Fibroblast of mammary gland (primary cell): ENCODE measurements at regions not wholly inside any gene's neighbourhood (a gene's known extent, or its start where the extent isn't known, plus 50 kb on each side); places are given as distances from the start of the nearest gene placed in this dataset.

Experiments
- DNase-seq: peaks from one replicate; pipeline ENCODE4 v3.0.0-alpha.2; 2010; ENCODE audit warnings: low read depth
- H3K4me3 ChIP-seq: 2 replicates; pipeline ENCODE4 v1.5.1; 2011; ENCODE audit warnings: low read depth, mild to moderate bottlenecking, low read length, moderate library complexity; ENCODE audit not compliant: control insufficient read depth
- TF ChIP-seq, protein P1 (sequence below): conservative IDR thresholded peaks from 2 replicates; pipeline ENCODE4 v1.5.1; 2011; ENCODE audit warnings: low read depth, low read length, inconsistent platforms; ENCODE audit not compliant: control insufficient read depth, insufficient read depth

DNA sequence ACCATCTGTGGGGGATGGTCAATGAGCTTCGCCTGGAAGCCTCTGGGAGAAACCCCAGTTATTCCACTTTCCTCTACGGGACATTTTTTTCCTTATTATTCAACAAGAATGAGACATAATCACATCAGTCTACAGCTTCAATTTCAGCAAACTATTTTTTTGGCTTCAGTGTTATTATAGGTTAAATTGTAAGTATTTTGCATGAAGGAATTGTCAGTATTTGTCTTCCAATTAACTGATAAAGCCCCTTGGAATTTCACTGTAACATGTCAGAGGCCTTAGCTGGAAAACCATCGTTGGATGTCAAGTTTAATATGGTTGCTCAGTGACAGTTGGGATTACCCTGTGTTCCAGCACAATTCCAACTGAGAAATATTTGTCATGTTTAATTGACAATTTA is 480.9 kb upstream of the CHST9 start:
- H3K4me3 ChIP-seq = no peak overlapping the region
- no peak for DNase-seq
- TF ChIP-seq, protein P1, sequence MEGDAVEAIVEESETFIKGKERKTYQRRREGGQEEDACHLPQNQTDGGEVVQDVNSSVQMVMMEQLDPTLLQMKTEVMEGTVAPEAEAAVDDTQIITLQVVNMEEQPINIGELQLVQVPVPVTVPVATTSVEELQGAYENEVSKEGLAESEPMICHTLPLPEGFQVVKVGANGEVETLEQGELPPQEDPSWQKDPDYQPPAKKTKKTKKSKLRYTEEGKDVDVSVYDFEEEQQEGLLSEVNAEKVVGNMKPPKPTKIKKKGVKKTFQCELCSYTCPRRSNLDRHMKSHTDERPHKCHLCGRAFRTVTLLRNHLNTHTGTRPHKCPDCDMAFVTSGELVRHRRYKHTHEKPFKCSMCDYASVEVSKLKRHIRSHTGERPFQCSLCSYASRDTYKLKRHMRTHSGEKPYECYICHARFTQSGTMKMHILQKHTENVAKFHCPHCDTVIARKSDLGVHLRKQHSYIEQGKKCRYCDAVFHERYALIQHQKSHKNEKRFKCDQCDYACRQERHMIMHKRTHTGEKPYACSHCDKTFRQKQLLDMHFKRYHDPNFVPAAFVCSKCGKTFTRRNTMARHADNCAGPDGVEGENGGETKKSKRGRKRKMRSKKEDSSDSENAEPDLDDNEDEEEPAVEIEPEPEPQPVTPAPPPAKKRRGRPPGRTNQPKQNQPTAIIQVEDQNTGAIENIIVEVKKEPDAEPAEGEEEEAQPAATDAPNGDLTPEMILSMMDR = no peak

DNA sequence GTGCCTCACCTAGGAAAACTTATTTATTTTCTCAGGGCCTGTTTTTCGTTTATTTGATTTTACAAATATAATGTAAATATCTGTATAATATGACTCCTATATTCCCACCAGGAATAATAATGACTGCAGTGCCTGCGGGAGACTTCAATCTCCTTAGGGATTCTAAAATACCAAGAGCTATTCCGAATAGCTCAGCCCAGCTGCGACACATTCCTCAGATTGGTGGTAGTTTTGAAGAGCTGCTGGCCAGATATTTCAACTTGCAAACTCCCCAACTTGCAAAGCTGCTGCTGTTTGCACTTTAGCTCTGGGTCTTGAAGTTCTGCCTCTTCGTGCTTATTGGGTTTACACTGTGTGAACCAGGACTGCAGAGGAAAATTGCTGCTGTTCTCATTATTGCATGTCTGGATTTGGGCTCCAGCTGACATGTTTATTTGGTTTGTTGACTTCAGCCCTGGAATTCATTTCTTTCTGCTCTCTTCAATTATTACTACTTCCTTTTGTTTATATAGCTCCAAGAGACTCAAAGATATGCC is 480.2 kb upstream of the CHST9 start:
- no peak overlapping the region for H3K4me3 ChIP-seq
- DNase-seq = no peak

GRCh38 chr18:27662949-27663348 is 477.8 kb upstream of the CHST9 start:
- no peak overlapping the region for H3K4me3 ChIP-seq
- TF ChIP-seq, protein P1 = no peak
- no peak for DNase-seq

More for the DNA sequence above, 480.2 kb upstream of the CHST9 start:
- TF ChIP-seq, protein P1 = no peak

GRCh38 chr18:27662537-27662936 is 477.4 kb upstream of the CHST9 start:
- TF ChIP-seq, protein P1 = no peak
- DNase-seq = no peak
- no peak overlapping the region for H3K4me3 ChIP-seq

DNA sequence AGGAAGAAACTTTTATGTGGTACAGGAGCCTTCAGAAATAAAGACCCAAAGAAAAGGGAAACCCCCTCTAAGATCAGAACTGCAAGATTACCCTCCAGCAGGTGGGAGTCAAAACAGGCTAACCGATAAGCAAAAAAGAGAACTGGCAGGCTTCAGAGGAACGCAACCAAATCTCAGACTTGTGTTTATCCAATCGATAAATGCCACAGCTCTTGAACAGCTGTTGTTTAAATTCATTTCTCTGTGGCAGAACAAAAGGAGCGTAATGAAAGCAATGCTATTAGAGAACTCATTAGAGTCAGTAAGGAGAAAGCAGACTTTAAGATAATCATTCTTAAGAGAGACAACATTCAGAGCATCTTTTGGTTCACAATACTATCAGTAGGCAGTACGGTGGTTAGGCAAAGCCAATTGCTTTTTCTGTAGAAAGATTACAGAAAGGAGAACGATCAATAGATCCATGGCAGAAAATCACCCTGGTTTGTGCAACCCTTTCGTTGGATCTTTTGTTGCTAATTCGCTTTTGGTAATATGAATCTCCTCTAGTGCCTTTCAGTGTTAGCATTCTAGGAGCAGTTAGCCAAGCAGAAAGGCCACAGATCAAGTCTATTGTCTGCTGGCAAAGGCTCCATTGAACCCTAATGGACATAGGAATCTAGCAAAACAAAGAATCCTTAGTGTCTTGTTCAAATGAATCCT is 476.4 kb upstream of the CHST9 start:
- no peak for DNase-seq
- TF ChIP-seq, protein P1 = no peak
- no peak overlapping the region for H3K4me3 ChIP-seq

- TF ChIP-seq, protein P1 = no peak
- no peak for DNase-seq
- H3K4me3 ChIP-seq = no peak overlapping the region
Observed at GRCh38 chr18:27656905-27657304, 471.8 kb upstream of the CHST9 start.
